Spleen (tissue), 11 donors: ENCODE measurements at regions not wholly inside any gene's neighbourhood (a gene's known extent, or its start where the extent isn't known, plus 50 kb on each side); places are given as distances from the start of the nearest gene placed in this dataset.
A peak's percentile ranks its signal among the peaks of the same experiment; 100 is the strongest.

Experiments used
- DNase-seq: peaks from one replicate; pipeline ENCODE4 v3.0.0-alpha.2; 2020
- H3K27ac ChIP-seq, 8 donors: fragments of 200-600 bp; sonication (generic) in 7 of 8; 1 replicate in 4 of 8; 2 replicates in 4 of 8; pipeline versions ENCODE4 v1.5.0 to v1.8.0; 2016 to 2021; ENCODE audit warnings: inconsistent platforms in 4 of 8, mild to moderate bottlenecking in 4 of 8, moderate library complexity in 1 of 8
- H3K27me3 ChIP-seq, 7 donors: fragments of 200-600 bp; sonication (generic) in 6 of 7; replicated peaks in 1 of 7; 1 replicate in 4 of 7; 2 replicates in 3 of 7; pipeline versions ENCODE4 v1.5.0 to v1.8.0; 2016 to 2021; ENCODE audit warnings: inconsistent platforms in 3 of 7, mild to moderate bottlenecking in 1 of 7
- H3K36me3 ChIP-seq, 6 donors: fragments of 200-600 bp; sonication (generic) in 5 of 6; 1 replicate in 4 of 6; 2 replicates in 2 of 6; pipeline versions ENCODE4 v1.5.0 to v1.8.0; 2016 to 2021; ENCODE audit warnings: inconsistent platforms in 2 of 6
- H3K4me1 ChIP-seq, 6 donors: fragments of 200-600 bp; sonication (generic) in 5 of 6; 1 replicate in 3 of 6; 2 replicates in 3 of 6; pipeline versions ENCODE4 v1.5.0 to v1.8.0; 2016 to 2021; ENCODE audit warnings: inconsistent platforms in 3 of 6
- H3K4me3 ChIP-seq, 8 donors: fragments of 200-600 bp; sonication (generic) in 7 of 8; 1 replicate in 4 of 8; 2 replicates in 4 of 8; pipeline versions ENCODE4 v1.5.0 to v1.8.0; 2016 to 2021; ENCODE audit warnings: inconsistent platforms in 4 of 8, mild to moderate bottlenecking in 4 of 8, moderate library complexity in 2 of 8
- H3K9me3 ChIP-seq, 8 donors: fragments of 200-600 bp; sonication (generic) in 7 of 8; 1 replicate in 4 of 8; 2 replicates in 4 of 8; pipeline versions ENCODE4 v1.5.0 to v1.8.0; 2016 to 2021; ENCODE audit warnings: inconsistent platforms in 4 of 8
- CTCF ChIP-seq, 11 experiments: fragments of 200-600 bp in 7 of 11; fragments of 450-650 bp in 4 of 11; sonication (generic) in 4 of 11; IDR thresholded peaks in 8 of 11; conservative IDR thresholded peaks in 3 of 11; 1 replicate in 7 of 11; 2 replicates in 4 of 11; pipeline versions ENCODE4 v1.4.0 to v1.8.0; 2016 to 2021; ENCODE audit warnings: antibody characterized with exemption in 11 of 11, inconsistent platforms in 4 of 11, mild to moderate bottlenecking in 1 of 11
- POLR2A ChIP-seq, 3 donors: fragments of 450-650 bp; IDR thresholded peaks; one replicate each; pipeline ENCODE4 v1.5.1; 2017; ENCODE audit warnings: antibody characterized with exemption in 3 of 3, mild to moderate bottlenecking in 1 of 3
- POLR2AphosphoS5 ChIP-seq, 3 donors: sonication (generic); formaldehyde crosslinking; IDR thresholded peaks; one replicate each; pipeline ENCODE4 v1.5.1; 2017; ENCODE audit warnings: antibody characterized with exemption in 3 of 3
- WGBS, 5 donors: extraction: QIAGEN DNeasy Blood & Tissue Kit in 3 of 5; methylation state at CpG; one replicate each; pipeline versions ENCODE4 v1.1.5 to v1.1.7; 2013 to 2018; 5-methylcytosine and 5-hydroxymethylcytosine counted together
- intact Hi-C: fragments of 100-400 bp; cut with DNase I; formaldehyde crosslinking; loops from one replicate; pipeline ENCODE4 v1.15.0; 2023; ENCODE audit warnings: low total_unique reads
- donor health status: healthy with polysubstance abuse.
- donor health status: DM: no; HTN: no; CAD: no; lungs with moderate emphysema.
- donor health status: DM: no; HTN: no; CAD: no.
- donor health status: Bipolar disorder and iron deficiency.
- donor health status: healthy.
- donor health status: DM: no; HTN: no; CAD: no.
- donor health status: DM: yes; HTN: yes; CAD: no.

- DNase-seq = no peak
- Histone ChIP-seq H3K36me3 (no peaks in the 10 kb centered on the region), H3K9me3 (no peaks in the 10 kb centered on the region), H3K4me3 (no peak overlapping the region), H3K4me1 (no peaks in the 10 kb centered on the region), H3K27me3 (no peaks in the 10 kb centered on the region), H3K27ac (no peak overlapping the region)
- intact Hi-C loops = no loop called here
- WGBS, 5 donors = 53 to 67% (median 57%) methylated on average over 2 of the region's 2 CpGs
- TF ChIP-seq POLR2AphosphoS5 (IDR thresholded peaks at IDR 0.05) = no peak
Measured at GRCh38 chr7:118059209-118059608, 124.8 kb upstream of the LSM8 start.

GRCh38 chr7:118060692-118061091, 123.3 kb upstream of the LSM8 start:
- WGBS, 5 donors = 7 to 30% (median 17%) methylated on average over 1 of the region's 1 CpG
- DNase-seq = no peak
- no peak overlapping the region for H3K4me3 ChIP-seq
- H3K9me3 ChIP-seq = no peaks in the 10 kb centered on the region
- intact Hi-C loops = no loop called here
- H3K4me1 ChIP-seq = no peaks in the 10 kb centered on the region
- no peaks in the 10 kb centered on the region for H3K27me3 ChIP-seq
- H3K36me3 ChIP-seq = no peaks in the 10 kb centered on the region
- TF ChIP-seq POLR2AphosphoS5 (IDR thresholded peaks at IDR 0.05) = no peak
- no peak for TF ChIP-seq POLR2A (IDR thresholded peaks at IDR 0.05)
- no peak for TF ChIP-seq CTCF (IDR thresholded peaks at IDR 0.05 in 8 of 11, conservative IDR thresholded peaks at IDR 0.05 in 3 of 11)
- no peak overlapping the region for H3K27ac ChIP-seq

DNA sequence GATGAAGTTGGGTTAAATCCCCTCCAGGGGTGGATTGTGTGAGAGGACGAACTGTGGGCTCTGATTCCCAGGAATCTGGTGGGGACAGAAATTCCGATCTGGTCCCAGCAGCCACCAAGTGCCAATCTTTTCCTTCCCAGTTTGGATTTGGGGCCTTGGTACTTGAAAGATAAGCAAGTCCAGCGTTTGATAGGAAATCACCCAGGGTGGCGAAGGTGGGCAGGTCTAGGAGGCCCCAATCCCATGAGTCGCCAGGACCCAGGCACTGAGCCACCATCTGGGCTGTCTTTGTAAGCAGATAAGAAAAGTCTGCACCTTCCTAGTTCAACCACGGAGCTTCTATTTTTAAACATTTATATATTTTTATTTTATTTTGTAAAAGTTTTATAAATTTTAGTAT, 122.6 kb upstream of the LSM8 start:
- Histone ChIP-seq H3K4me1 (no peaks in the 10 kb centered on the region), H3K4me3 (no peak overlapping the region), H3K36me3 (no peaks in the 10 kb centered on the region), H3K9me3 (no peaks in the 10 kb centered on the region), H3K27ac (no peak overlapping the region), H3K27me3 (no peaks in the 10 kb centered on the region)
- DNase-seq = no peak
- intact Hi-C loops = no loop called here
- TF ChIP-seq POLR2AphosphoS5 (IDR thresholded peaks at IDR 0.05) (no peak), CTCF (IDR thresholded peaks at IDR 0.05 in 8 of 11, conservative IDR thresholded peaks at IDR 0.05 in 3 of 11) (no peak), POLR2A (IDR thresholded peaks at IDR 0.05) (no peak)
- 59 to 78% (median 65%) methylated on average over 6 of the region's 6 CpGs for whole genome bisulfite sequencing, 5 donors

GRCh38 chr7:118072893-118073674, 110.9 kb upstream of the LSM8 start:
- Histone ChIP-seq H3K4me1 (no peaks in the 10 kb centered on the region), H3K9me3 (no peaks in the 10 kb centered on the region), H3K27me3 (no peaks in the 10 kb centered on the region), H3K4me3 (no peak overlapping the region), H3K36me3 (no peaks in the 10 kb centered on the region), H3K27ac (peak overlapping the region in 1 of 8 donors; percentile 25)
- intact Hi-C loops = no loop called here
- TF ChIP-seq POLR2A (IDR thresholded peaks at IDR 0.05) (no peak), CTCF (IDR thresholded peaks at IDR 0.05 in 8 of 11, conservative IDR thresholded peaks at IDR 0.05 in 3 of 11) (no peak), POLR2AphosphoS5 (IDR thresholded peaks at IDR 0.05) (no peak)
- 47 to 57% (median 47%) methylated on average over 5 of the region's 5 CpGs for WGBS, 5 donors
- no peak for DNase-seq
